ENCODE measurements at regions not wholly inside any gene's neighbourhood (a gene's known extent, or its start where the extent isn't known, plus 50 kb on each side); places are given as distances from the start of the nearest gene placed in this dataset.

GRCh38 chr11:13090228-13090708 is 81.2 kb downstream of the RASSF10 start (continued):
- peak; percentile 89 for TF ChIP-seq SMARCA4 (IDR thresholded peaks at IDR 0.05)
- peak in 1 of 2 experiments; percentile 22; a peak in 1 of 4 replicates for TF ChIP-seq RAD21 (CRISPR knock-in tag; conservative IDR thresholded peaks at IDR 0.05 in 1 of 2, IDR thresholded peaks at IDR 0.05 in 1 of 2)
- TF ChIP-seq ARID3A (IDR thresholded peaks at IDR 0.05; ENCODE audit: borderline replicate concordance, low read depth, low read length) = peak; percentile 56; the same call in 1 of the 2 replicates
- peak; percentile 85; the same call in 1 of the 2 replicates for TF ChIP-seq SMARCE1 (IDR thresholded peaks at IDR 0.05)
- TF ChIP-seq MNT (conservative IDR thresholded peaks at IDR 0.05) = peak in 1 of 2 experiments; percentile 40; a peak in 1 of 4 replicates
- TF ChIP-seq CBX3 (IDR thresholded peaks at IDR 0.05; ENCODE audit: borderline replicate concordance in 1 of 2, low read length in 2 of 2) = peak in 1 of 2 experiments; percentile 45; a peak in 1 of 3 replicates
- TF ChIP-seq MTA2 (IDR thresholded peaks at IDR 0.05; ENCODE audit: low read depth) = peak; percentile 74
- peak; percentile 39; the same call in 1 of the 2 replicates for TF ChIP-seq NCOA1 (IDR thresholded peaks at IDR 0.05; ENCODE audit: low read depth)
- TF ChIP-seq E2F8 (IDR thresholded peaks at IDR 0.05; ENCODE audit: low read depth, partially characterized antibody) = peak; percentile 17
- TF ChIP-seq CBFA2T3 (IDR thresholded peaks at IDR 0.05) = peak; percentile 90
- peak; percentile 61 for TF ChIP-seq NFIC (IDR thresholded peaks at IDR 0.05)
- no peak for TF ChIP-seq ZNF583 (CRISPR knock-in tag; IDR thresholded peaks at IDR 0.05)
- TF ChIP-seq SOX6 (IDR thresholded peaks at IDR 0.05) = peak; percentile 58; the same call in 1 of the 2 replicates
- TF ChIP-seq CXXC5 (CRISPR knock-in tag; IDR thresholded peaks at IDR 0.05) = peak; percentile 62
- no peak for TF ChIP-seq RHOXF2B (CRISPR knock-in tag; conservative IDR thresholded peaks at IDR 0.05)
- peak; percentile 48 to 97; a peak in 3 of 4 replicates for TF ChIP-seq ETV6 (IDR thresholded peaks at IDR 0.05; ENCODE audit: borderline replicate concordance in 1 of 2, low read depth in 2 of 2, low read length in 1 of 2)
- TF ChIP-seq ETV6 (CRISPR knock-in tag; IDR thresholded peaks at IDR 0.05; ENCODE audit: borderline replicate concordance) = no peak
- TF ChIP-seq HNRNPL (IDR thresholded peaks at IDR 0.05; ENCODE audit: low read depth, low read length) = no peak
- peak; percentile 52 to 65; a peak in 3 of 4 replicates for TF ChIP-seq HDAC1 (IDR thresholded peaks at IDR 0.05)
- TF ChIP-seq FOXK2 (conservative IDR thresholded peaks at IDR 0.05 in 1 of 2, IDR thresholded peaks at IDR 0.05 in 1 of 2; ENCODE audit: low read depth in 2 of 2) = 0 out of 4 replicates have a peak, but pooled peaks of 1 of the 2 experiments have one; percentile 5
- peak; percentile 86; the same call in 1 of the 2 replicates for TF ChIP-seq EP300 (IDR thresholded peaks at IDR 0.05; ENCODE audit: low read length)
- peak in 1 of 2 experiments; percentile 84; a peak in 1 of 4 replicates for TF ChIP-seq RCOR1 (IDR thresholded peaks at IDR 0.05; ENCODE audit: borderline replicate concordance in 1 of 2, low read depth in 2 of 2, low read length in 2 of 2)
- peak; percentile 53; the same call in 1 of the 2 replicates for TF ChIP-seq KLF16 (IDR thresholded peaks at IDR 0.05)
- TF ChIP-seq L3MBTL2 (IDR thresholded peaks at IDR 0.05) = peak; percentile 59; the same call in 1 of the 2 replicates
